Thymus (tissue), 11 donors: ENCODE measurements at regions not wholly inside any gene's neighbourhood (a gene's known extent, or its start where the extent isn't known, plus 50 kb on each side); places are given as distances from the start of the nearest gene placed in this dataset.

ENCODE experiments used
- DNase-seq, 9 donors: peaks; one replicate each; pipeline ENCODE4 v3.0.0-alpha.2; 2013; ENCODE audit warnings: low spot score in 9 of 9, low read depth in 6 of 9, missing footprints in 1 of 9
- H3K27ac ChIP-seq, 2 donors: one replicate each; pipeline ENCODE4 v1.5.1; 2013; ENCODE audit warnings: control low read depth in 1 of 2, low read depth in 1 of 2, low read length in 1 of 2, mild to moderate bottlenecking in 1 of 2, moderate library complexity in 1 of 2
- H3K27me3 ChIP-seq, 2 donors: one replicate each; pipeline ENCODE4 v1.5.1; 2013; ENCODE audit warnings: low read length in 1 of 2; ENCODE audit not compliant: control insufficient read depth in 2 of 2, insufficient read depth in 1 of 2
- H3K36me3 ChIP-seq, 2 donors: one replicate each; pipeline ENCODE4 v1.5.1; 2013; ENCODE audit warnings: low read length in 1 of 2, mild to moderate bottlenecking in 1 of 2, moderate library complexity in 1 of 2; ENCODE audit not compliant: control insufficient read depth in 2 of 2, insufficient read depth in 2 of 2
- H3K4me1 ChIP-seq, 2 donors: one replicate each; pipeline ENCODE4 v1.5.1; 2013; ENCODE audit warnings: low read length in 2 of 2; ENCODE audit not compliant: control insufficient read depth in 2 of 2, insufficient read depth in 2 of 2
- H3K4me3 ChIP-seq, 2 donors: one replicate each; pipeline ENCODE4 v1.5.1; 2013; ENCODE audit warnings: low read length in 2 of 2, control low read depth in 1 of 2, mild to moderate bottlenecking in 1 of 2
- H3K9me3 ChIP-seq, 2 donors: one replicate each; pipeline ENCODE4 v1.5.1; 2013; ENCODE audit warnings: low read length in 1 of 2, mild to moderate bottlenecking in 1 of 2; ENCODE audit not compliant: control insufficient read depth in 2 of 2, insufficient read depth in 1 of 2
- WGBS: extraction: QIAGEN DNeasy Blood & Tissue Kit; methylation state at CpG from one replicate; pipeline ENCODE4 v1.1.7; 2013; 5-methylcytosine and 5-hydroxymethylcytosine counted together
- donor health status: healthy.

GRCh38 chr9:129278391-129279237 lies 100.6 kb upstream of the IER5L start:
- Histone ChIP-seq H3K27ac (no peak overlapping the region), H3K9me3 (peaks cover 0 to 4% of the 10 kb centered on the region in 2 donors), H3K4me3 (no peak overlapping the region), H3K4me1 (peaks cover 7 to 36% of the 10 kb centered on the region in 2 donors), H3K27me3 (peaks cover 0 to 6% of the 10 kb centered on the region in 2 donors), H3K36me3 (no peaks in the 10 kb centered on the region)
- DNase-seq = no peak
- 92% methylated on average over 16 of the region's 16 CpGs for WGBS

- Histone ChIP-seq H3K4me1 (peaks cover 7 to 38% of the 10 kb centered on the region in 2 donors), H3K36me3 (no peaks in the 10 kb centered on the region), H3K27me3 (peaks cover 0 to 8% of the 10 kb centered on the region in 2 donors), H3K27ac (no peak overlapping the region), H3K9me3 (peaks cover 0 to 4% of the 10 kb centered on the region in 2 donors), H3K4me3 (no peak overlapping the region)
- WGBS = 68% methylated on average over 16 of the region's 16 CpGs
- peak in 1 of 9 donors; percentile 43 for DNase-seq
Observed at GRCh38 chr9:129276486-129277230, 98.6 kb upstream of the IER5L start.

GRCh38 chr9:129275626-129276247 lies 97.7 kb upstream of the IER5L start:
- Histone ChIP-seq H3K4me3 (no peak overlapping the region), H3K9me3 (peaks cover 0 to 4% of the 10 kb centered on the region in 2 donors), H3K36me3 (no peaks in the 10 kb centered on the region), H3K27me3 (peaks cover 0 to 8% of the 10 kb centered on the region in 2 donors), H3K4me1 (peaks cover 8 to 38% of the 10 kb centered on the region in 2 donors), H3K27ac (no peak overlapping the region)
- 89% methylated on average over 10 of the region's 10 CpGs for WGBS
- no peak for DNase-seq

- no peak for DNase-seq
Observed at GRCh38 chr9:129273941-129274684, 96.1 kb upstream of the IER5L start.

GRCh38 chr9:129273136-129273895 lies 95.3 kb upstream of the IER5L start:
- peaks cover 4 to 40% of the 10 kb centered on the region in 2 donors for H3K4me1 ChIP-seq
- no peak overlapping the region for H3K4me3 ChIP-seq
- H3K9me3 ChIP-seq = peaks cover 0 to 4% of the 10 kb centered on the region in 2 donors
- H3K36me3 ChIP-seq = no peaks in the 10 kb centered on the region
- H3K27me3 ChIP-seq = peaks cover 0 to 8% of the 10 kb centered on the region in 2 donors
- WGBS = 98% methylated on average over 14 of the region's 14 CpGs
- H3K27ac ChIP-seq = no peak overlapping the region
- no peak for DNase-seq

More at GRCh38 chr9:129273941-129274684, 96.1 kb upstream of the IER5L start:
- WGBS = 94% methylated on average over 19 of the region's 19 CpGs
- Histone ChIP-seq H3K4me1 (peaks cover 6 to 42% of the 10 kb centered on the region in 2 donors), H3K27ac (no peak overlapping the region), H3K4me3 (no peak overlapping the region), H3K9me3 (peaks cover 0 to 4% of the 10 kb centered on the region in 2 donors), H3K27me3 (peaks cover 0 to 8% of the 10 kb centered on the region in 2 donors), H3K36me3 (no peaks in the 10 kb centered on the region)

GRCh38 chr9:129272348-129273025 lies 94.4 kb upstream of the IER5L start:
- Histone ChIP-seq H3K4me3 (no peak overlapping the region), H3K27ac (no peak overlapping the region), H3K9me3 (peaks cover 0 to 4% of the 10 kb centered on the region in 2 donors), H3K36me3 (no peaks in the 10 kb centered on the region), H3K27me3 (peaks cover 0 to 8% of the 10 kb centered on the region in 2 donors), H3K4me1 (peaks cover 4 to 38% of the 10 kb centered on the region in 2 donors)
- WGBS = 96% methylated on average over 9 of the region's 9 CpGs
- no peak for DNase-seq

- no peaks in the 10 kb centered on the region for H3K36me3 ChIP-seq
- DNase-seq = peak in 1 of 9 donors; percentile 43
- H3K4me3 ChIP-seq = no peak overlapping the region
- no peak overlapping the region for H3K27ac ChIP-seq
- peaks cover 0 to 4% of the 10 kb centered on the region in 2 donors for H3K9me3 ChIP-seq
- WGBS = 11% methylated on average over 11 of the region's 11 CpGs
- peaks cover 0 to 8% of the 10 kb centered on the region in 2 donors for H3K27me3 ChIP-seq
- peaks cover 4 to 27% of the 10 kb centered on the region in 2 donors for H3K4me1 ChIP-seq
Observed at GRCh38 chr9:129270903-129271431, 92.9 kb upstream of the IER5L start.
